NCI-H2227 (cell line): ENCODE measurements at regions not wholly inside any gene's neighbourhood (a gene's known extent, or its start where the extent isn't known, plus 50 kb on each side); places are given as distances from the start of the nearest gene placed in this dataset.
"Not testable (repeated sequence)": the region's sequence is repeated elsewhere in the genome, so short reads cannot be mapped to it uniquely, and the experiment has no call there.

Experiments
- DNase-seq: peaks from one replicate; lab custom pipeline; 2025; ENCODE audit not compliant: unreplicated experiment; lab: John Stamatoyannopoulos, UW

DNA sequence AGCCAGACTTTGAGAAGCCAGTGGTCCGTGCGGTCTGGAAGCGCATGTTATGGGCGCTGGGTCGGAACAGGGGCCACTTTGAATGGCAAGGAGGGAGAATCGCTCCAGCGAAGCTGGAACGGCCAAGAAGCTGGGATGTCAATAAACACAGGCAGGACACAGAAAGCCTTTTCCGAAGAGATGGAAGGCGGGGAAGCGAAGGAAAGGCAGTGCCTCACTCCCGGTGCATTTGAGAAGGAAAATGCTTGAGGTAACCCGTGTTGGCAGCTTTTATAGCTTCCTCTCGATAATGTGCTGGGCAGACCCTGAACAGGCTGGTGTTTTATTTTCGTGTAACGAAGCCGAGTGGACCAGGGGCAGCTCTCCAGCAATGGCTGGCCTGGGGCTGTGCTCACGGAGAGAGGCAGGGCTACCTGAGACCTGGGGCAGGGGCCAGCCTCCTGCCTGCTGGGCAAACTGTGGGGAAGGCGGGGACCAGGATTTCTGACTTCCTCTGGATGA is 84.2 kb upstream of the SPRY4 start:
- no peak for DNase-seq

DNA sequence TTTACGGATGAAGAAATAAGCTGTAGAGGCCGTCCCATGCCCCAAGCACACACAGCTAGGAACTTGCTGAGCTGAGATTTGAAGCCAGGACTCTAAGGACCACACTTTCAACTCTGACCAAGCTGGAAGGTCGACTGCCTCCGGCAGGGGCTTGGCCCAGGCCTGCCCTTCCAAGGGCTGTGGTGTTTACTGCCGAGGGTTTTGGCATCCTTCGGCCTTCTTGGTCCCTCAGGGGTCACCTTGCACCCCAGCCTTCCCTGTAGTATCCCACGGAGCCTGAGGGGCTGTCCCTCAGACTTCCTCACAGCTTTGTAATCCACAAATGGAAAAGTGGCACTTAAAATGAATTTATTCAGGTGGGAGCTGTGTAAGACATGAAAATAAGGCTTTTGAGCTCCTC is 83.7 kb upstream of the SPRY4 start:
- no peak for DNase-seq

DNA sequence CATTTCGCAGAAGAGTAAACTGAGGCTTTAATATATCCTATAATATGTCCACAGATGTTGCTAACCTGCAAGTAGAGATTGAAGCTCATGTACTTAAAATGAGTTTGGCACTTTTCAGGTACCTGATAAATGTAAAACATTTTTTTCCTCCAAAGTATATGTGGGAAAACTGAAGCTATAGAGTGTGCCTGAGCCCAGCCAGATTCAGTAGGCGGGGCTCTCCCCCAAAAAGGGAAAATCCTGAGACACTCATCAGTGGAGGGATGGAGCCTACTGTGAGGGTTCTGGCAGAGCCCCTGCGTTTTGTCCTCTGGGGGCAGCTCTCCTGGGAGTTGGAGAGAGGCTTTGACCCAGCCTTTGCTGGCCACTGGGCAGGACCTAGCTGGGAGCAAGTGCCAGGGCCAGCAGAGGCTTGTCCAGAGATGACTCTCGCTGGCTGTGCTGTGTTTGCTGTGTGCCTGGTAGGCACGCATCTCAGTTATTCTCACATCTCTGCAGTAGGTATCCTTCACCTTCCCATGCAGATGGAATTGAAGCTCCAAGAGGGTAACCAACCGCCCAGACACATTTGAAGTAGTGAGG is 81.1 kb upstream of the SPRY4 start:
- no peak for DNase-seq

DNA sequence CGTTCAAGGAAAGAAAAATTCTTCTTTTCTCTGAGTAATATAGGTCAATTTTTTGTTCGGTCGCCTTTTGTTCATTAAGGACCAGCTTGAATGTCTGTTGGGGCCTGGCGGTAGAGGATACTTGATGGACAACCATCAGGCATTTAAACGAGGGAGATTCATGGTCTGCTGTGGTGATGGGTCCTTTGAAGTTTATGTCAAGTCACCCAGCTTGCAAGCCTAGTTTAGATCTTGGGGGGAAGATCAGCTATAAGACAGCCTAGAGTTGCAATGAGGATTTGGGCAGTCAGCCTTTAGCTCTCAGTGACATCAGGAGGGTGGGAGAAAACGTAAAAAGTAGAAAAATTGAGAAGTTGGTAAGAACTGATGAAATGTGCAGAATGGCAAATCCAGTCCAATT is 80.2 kb upstream of the SPRY4 start:
- DNase-seq: no peak

DNA sequence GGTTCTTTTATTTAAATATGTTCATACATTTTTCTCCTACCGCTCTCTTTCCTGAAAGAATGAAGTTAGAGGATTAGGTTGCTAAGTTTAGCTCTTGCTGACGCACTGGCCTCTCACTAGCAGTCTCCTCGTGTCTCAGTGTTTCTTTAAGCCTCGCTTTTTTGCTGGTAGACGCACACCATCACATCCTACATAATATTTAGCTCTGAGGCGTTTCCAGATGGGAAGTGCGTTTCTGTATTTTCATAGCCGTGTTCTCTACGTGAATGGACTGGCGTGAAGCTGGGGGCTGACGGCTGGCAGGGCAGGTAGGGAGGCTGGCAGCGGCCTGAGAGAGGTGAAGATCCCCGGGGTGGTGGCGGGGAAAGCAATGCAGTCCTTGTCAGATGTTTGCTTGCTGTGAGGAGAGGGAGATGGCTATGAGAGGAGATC is 79.2 kb upstream of the SPRY4 start:
- no peak for DNase-seq

DNA sequence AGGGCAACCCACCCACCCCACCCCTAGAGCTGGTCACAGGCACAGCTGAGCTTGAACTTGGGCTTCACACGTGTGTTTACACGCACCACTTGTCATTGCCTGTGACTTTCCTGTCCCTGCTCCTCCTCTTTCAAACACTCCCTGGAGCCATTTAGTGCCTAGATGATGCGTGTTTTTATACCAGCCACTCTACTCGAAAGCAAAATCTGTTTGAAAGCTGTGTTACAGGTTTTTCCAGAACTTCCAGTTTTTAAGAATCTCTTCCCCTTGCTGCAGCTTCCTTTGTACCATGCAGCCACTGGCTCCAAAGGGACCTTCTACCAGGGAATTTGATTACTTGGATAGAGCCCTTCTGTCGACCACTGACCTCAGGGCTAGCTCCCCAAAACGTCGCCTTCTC is 78.8 kb upstream of the SPRY4 start:
- DNase-seq: no peak

DNA sequence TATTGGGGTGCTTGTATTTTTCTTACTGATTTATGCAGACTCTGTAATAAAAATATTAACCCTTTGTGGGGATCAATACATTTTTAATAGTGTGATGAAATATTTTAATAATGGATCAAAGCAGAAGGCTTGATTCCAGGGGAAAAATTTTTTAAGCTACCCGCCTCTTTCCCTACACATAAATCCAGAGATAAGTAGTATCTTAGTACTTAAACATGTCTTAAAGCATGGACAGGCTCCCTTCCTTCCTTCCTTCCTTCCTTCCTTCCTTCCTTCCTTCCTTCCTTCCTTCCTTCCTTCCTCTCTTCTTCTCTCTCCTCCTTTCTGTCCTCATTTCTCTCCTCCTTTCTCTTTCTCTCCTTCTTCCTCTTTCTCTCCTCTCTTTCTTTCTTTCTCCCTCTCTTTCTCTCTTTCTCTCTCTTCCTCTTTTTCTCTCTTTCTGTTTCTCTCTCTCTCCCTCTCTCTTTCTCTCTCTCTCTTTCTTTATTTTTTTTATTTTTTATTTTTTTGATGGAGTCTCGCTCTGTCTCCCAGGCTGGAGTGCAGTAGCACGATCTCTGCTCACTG is 78.0 kb upstream of the SPRY4 start:
- DNase-seq: no peak

DNA sequence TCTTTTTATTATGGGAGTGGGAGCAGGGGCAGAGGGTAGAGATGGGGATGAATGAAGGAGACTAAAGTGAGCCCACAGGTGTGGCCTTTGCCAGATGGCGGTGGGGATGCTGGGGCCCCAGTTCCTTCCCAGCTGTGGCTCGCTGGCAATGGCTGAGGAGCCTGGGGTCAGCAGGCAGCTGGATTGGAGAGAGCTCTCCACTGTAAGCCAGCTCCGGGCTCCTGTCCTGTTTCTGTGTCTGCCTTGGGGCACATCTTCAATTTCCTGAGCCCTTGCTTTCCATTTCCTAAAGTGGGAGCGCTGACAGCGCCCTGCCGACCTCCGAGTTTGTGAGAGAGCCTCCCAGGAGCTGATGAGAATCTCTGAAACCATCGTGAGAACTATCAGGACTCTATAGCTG is 75.6 kb upstream of the SPRY4 start:
- no peak for DNase-seq

DNA sequence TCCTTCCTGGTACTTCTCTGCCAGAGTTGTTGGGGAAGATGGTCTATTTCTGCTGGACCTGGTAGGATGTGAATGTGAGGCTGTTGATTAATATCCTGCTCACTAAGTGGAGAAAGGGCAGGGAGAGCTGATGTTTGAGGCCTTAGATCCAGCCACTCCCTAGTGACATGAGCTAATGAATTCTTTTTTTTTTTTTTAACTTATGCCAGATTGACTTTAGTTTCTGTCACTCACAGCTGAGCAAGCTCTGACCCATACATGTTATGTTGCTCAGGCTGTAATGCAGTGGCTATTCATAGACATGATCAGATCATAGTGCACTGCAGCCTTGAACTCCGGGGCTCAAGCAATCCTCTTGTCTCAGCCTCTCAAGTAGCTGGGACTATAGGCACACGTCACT is 75.1 kb upstream of the SPRY4 start:
- DNase-seq: no peak

DNA sequence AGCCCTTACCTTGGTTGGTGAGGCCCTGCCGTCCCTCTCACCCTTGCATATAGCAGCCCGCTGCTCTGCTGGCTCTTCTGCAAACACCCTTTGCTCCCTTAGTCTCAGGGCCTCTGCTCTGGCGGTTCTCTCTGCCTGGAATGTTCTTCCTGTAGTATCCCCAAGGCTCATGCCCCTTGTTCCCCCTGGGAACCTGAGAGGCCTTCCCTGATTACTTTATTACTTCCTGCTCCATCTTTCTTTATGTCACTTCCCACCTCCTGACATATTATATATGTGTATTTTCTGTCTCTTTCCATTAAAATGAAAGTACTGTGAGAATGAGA is 73.9 kb upstream of the SPRY4 start:
- DNase-seq: no peak

DNA sequence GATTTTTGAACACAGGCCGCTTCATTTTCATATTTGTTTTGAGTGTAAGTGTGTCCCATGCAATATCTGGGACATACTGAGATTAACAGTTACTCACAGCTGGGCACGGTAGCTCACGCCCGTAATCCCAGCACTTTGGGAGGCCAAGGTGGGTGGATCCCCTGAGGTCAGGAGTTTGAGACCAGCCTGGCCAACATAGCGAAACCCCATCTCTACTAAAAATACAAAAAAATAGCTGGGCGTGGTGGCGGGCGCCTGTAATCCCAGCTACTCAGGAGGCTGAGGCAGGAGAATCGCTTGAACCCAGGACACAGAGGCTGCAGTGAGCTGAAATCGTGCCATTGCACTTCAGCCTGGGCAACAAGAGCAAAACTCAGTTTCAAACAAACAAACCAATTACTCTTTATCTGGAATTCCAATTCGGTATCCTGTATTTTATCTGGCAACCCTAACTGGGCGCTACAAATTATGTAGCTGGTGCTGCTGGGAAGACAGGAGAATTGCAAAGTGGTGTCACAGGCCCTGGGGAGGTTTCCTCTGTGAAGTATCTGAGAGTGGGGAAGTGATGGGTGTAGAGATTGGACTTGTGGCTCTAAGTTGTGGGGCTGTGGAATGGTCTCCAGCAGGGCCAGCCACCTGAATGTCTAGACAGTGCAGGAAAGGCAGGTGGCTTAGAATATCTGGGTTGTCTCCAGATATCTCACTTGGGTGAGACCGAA is 73.3 kb upstream of the SPRY4 start:
- not testable (repeated sequence) for DNase-seq

DNA sequence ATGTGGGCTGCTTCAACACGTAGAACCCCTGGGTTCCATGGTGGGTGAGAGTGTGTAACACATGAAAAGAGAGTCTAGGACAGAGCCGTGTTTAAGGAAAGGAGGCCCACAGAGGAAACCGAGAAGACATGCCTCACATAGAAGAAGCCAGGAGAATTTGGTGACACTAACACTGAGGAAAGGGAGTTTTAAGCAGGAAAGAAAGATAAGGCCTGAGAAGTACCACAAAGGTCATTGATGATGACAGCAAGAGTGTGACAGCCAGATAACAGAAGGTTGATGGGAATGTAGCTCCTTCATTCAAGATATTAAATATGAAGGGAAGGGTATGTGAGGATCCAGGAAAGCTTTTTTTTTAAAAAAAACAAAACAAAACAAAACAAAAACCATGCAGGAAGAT is 72.4 kb upstream of the SPRY4 start:
- DNase-seq: no peak

DNA sequence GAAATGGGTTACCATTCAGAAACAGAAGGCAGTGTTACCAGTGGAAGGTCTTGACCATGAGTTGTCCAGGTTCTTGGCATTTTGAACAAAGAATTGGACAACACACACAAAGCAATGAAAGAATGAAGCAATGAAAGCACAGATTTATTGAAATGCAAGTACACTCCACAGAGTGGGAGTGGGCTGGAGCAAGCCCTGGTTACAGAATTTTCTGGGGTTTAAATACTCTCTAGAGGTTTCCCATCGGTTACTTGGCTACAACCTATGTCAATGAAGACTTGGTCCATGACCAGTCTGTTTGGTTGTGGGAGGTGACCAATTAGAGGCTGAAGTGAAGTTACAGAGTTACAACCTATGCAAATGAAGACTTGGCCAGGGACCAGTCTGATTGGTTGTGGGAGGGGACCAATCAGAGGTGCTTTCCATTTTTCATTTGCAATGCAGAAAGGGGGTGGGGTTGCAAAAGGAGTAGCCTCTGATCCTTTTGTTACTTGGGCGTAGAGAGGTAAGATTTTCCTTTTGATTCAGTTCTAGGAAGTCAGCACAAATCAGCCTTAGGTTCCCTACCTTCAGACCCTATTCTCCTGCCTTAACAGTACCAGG is 71.7 kb upstream of the SPRY4 start:
- DNase-seq: no peak

DNA sequence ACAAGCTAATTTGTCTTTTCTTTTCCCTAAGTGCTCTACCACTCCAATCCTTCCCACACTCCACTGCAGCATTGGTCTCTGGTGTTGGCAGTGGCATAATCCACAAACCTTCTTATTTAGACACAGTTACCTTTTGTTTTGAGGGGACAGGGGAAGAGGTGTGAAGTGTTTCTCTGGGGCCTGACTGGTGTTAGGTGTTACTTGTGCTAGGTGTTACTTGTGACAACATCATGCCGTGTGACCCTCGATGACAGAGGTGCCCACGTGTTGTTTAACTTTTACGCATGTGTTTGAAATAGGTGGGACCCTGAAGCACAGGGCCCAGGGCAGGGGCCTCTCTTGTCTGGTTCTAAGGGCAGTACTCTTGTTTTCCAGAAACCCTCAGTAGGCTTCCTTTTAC is 70.5 kb upstream of the SPRY4 start:
- no peak for DNase-seq

DNA sequence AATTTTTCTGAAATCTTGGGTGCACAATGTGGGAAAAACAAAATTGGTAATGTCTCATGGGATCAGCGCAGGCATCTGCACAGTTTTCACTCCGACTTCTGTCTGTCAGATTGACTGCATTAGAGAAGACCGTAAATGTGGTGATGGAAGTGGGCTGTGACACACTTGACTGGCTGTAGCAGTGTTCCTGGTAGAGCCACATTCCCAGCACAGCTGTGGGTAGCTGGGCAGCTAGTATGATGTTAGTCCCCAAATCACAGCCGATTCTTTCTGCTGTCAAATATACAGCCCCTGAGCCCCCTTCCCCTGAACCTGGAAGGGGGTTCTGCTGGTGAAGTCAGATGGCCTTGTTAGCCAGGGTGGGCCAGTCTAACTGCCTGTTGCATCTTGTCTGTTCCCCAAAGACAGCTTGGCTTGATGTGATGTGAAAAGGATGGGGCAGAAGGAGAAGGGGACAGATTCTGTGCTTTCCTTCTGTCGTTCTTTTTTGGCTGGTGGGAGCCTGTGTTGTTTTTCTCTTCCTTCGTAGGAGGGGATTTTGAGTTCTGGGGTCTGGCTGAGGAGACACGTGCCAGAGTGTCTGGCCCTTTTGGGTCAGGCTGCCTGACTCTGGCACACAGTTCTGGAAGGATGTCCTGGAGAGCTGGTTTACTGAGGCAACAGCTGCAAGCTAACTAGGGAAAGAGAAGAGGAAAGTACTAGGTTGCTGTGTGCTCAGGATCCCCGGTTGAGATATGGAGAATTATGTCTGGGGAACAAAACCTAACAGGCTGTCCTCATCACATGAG is 66.4 kb upstream of the SPRY4 start:
- DNase-seq: no peak

DNA sequence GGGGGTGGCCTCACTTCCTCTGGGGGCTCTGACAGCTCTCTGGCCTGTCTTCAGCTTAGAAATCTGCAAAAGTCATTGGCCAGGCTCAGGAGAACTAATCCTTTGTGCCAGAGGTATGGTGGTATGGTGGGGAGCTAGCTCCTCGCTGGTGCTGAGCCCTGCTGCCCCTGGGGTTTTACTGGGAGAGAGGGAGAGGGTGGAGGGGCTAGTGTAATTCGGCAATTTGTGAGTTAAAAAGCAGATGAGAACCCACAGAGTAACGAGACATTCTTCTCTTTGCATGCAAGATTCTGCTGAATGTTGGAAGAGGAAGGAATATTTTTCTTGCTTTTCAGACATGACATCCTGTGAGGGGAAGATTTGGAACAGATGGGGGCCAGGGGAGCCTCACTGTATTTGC is 65.5 kb upstream of the SPRY4 start:
- DNase-seq: no peak

DNA sequence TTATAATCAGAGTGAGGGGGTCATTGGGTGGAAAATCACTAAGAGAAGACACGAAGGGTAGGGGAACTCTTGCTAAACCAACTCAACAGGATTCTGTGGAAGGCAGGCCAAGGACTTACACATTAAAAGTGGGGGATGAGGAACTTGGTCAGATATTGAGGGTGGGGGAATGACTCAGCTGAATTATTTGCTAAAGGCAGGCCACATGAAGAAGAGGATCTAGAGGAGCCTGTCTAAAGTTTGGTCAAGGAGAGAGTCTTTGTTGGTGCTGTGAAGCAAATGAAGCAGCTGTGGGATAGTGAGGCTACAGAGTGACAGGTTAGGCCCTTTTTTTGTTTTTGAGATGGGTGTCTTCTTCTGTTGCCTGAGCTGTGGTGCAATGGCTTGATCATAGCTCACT is 63.9 kb upstream of the SPRY4 start:
- no peak for DNase-seq

DNA sequence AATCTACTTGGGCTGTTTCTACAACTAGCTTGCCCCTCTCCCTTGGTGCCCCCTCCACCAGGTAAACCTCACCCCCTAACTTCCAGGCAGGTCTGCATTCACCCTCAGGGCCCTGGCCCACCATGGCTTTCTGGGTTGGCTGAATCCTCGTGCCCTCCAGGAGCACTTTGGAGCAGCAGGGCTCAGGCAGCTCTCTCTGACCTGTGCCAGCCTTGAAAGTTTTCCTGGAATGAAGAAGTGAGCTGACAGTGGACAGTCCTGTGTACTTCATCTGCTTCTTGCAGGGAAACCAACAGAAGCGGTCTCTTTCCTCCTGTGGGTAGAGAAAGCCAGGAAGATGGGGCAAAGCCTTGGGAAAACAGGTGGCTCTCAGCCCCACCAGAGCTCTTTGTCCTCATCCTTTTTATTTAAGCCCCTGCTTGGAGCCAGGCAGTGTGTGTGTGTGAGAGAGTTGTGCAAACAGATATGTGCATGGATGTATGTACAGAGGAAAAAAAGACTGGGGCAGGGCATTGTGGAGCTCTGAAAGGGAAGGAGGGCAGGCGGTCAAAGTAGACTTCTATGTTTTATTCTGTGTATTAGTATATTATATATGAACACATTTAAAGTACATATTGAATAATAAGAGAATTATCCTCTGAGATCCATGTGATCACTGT is 62.3 kb upstream of the SPRY4 start:
- DNase-seq: no peak

DNA sequence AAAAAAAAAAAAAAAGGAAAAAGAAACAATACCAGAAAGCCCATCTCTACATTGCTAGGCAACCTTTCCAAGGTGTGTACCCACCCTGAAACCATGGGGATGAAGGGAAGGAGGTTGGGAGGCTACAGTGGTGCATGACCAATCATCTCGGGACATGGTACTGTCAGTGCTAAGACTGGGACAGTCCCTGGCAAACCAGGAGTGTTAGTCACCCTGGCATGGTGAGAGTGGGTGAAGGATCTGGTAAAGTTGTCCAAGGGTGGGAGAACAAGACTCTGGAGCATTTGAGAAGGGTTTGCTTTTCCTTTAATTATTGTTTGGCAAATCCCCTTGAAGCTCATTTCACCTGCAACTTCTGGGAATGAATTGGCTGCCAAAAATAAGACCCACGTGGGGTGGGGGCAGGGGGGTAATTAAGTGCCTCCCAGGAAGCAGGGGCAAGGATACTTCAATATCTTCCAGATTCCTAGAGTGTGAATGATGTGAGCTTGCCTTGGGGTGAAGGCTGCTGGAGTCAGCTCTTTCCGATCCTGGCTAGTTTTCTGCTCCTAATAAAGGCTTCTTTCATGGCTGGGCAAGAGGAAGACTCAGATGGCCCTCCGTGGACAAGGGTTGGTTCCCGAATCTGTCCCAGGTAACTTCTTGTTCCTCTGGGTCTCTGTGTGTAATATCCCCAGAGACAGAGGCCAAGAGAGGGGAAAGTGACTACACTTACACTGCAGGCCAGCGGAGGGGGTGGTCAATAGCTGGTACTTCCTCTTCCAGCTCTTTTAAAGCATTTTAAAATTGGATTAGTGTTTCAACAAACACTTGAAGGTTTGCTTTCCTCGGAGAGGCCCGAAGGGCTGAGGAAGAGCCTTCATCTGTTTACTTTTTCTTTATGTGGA is 61.6 kb upstream of the SPRY4 start:
- DNase-seq: no peak

DNA sequence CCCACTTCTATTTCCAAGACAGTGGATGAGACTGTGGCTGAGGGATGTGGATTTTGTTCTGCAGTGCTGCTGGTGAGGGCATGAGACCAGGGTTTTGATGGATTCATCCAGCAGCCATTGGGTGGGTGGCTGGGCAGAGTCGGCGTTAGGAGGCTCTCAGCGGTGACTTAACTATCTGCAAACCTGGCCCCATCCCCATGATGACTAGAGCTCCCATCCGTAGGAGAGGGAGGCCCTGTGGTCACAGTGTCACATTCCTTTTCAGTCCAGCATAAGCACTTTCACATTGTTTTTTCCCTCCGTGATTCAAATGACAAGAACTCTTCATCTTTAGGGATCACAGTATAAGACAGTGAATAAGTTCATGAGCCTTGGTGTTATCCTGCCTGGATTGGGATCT is 60.4 kb upstream of the SPRY4 start:
- DNase-seq: no peak
